Astrocyte of the cerebellum (primary cell): ENCODE measurements at regions not wholly inside any gene's neighbourhood (a gene's known extent, or its start where the extent isn't known, plus 50 kb on each side); places are given as distances from the start of the nearest gene placed in this dataset.

Experiments used
- DNase-seq: peaks from one replicate; pipeline ENCODE4 v3.0.0-alpha.2; 2011; ENCODE audit warnings: low read depth
- H3K4me3 ChIP-seq: 2 replicates; pipeline ENCODE4 v1.5.1; 2011; ENCODE audit warnings: mild to moderate bottlenecking, low read depth, low read length, moderate library complexity
- CTCF ChIP-seq: IDR thresholded peaks from 2 replicates; pipeline ENCODE4 v1.5.1; 2012; ENCODE audit warnings: low read length, low read depth, moderate library complexity, mild to moderate bottlenecking; ENCODE audit errors: missing control alignments
- in situ Hi-C: cut with HindIII; loops from 2 replicates; pipeline ENCODE4 v1.10.0; 2017; ENCODE audit warnings: low sequenced_read_pairs

GRCh38 chr11:106507645-106508306, 430.3 kb downstream of the AASDHPPT start:
- H3K4me3 ChIP-seq = no peak overlapping the region
- TF ChIP-seq CTCF = no peak
- in situ Hi-C loops = no loop called here
- no peak for DNase-seq

DNA sequence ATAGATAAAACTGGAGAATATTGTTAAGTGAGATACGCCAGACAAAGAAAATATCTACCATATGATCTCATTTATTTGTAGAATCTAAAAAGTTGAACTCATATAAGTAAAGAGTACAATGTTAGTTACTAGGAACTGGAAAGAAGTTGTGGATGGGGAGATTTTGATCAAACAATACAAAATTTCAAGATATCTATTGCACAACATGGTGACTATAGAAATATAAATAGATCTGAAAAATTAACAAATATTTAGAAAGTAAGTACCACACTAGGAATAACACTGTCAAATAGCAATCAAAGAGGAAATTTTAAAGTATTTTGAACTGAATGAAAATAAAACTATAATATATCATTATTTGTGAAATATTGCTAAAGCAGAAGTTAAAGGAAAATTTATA, 437.2 kb downstream of the AASDHPPT start:
- no peak for TF ChIP-seq CTCF
- in situ Hi-C loops = no loop called here
- DNase-seq = no peak
- H3K4me3 ChIP-seq = no peak overlapping the region

DNA sequence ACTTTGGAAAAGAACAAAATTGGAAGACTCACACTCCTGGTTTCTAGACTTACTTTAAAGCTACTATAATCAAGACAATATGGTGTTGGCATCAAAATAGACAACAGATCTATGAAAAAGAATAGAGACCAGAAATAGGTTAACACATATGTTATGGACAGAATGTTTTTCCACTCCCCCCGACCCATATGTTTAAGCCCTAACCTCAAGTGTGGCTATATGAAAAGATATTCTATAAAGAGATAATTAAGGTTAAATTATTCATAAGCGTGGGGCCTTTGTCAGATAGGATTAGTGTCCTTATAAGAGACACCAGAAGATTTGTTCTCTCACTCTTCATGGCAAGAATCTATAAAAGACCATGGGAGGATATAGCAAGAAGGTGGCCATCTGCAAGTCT, 440.0 kb downstream of the AASDHPPT start:
- no peak for TF ChIP-seq CTCF
- in situ Hi-C loops = no loop called here
- H3K4me3 ChIP-seq = no peak overlapping the region
- no peak for DNase-seq

- no peak overlapping the region for H3K4me3 ChIP-seq
- no peak for TF ChIP-seq CTCF
- in situ Hi-C loops = no loop called here
- no peak for DNase-seq
These were observed 442.9 kb downstream of the AASDHPPT start for GRCh38 chr11:106520146-106520912.

GRCh38 chr11:106520920-106521319, 443.5 kb downstream of the AASDHPPT start:
- TF ChIP-seq CTCF = no peak
- in situ Hi-C loops = no loop called here
- DNase-seq = no peak
- no peak overlapping the region for H3K4me3 ChIP-seq

GRCh38 chr11:106523171-106523570, 445.7 kb downstream of the AASDHPPT start:
- no peak overlapping the region for H3K4me3 ChIP-seq
- TF ChIP-seq CTCF = no peak
- in situ Hi-C loops = no loop called here
- no peak for DNase-seq
